Head of caudate nucleus (tissue), 42 donors: ENCODE measurements at regions not wholly inside any gene's neighbourhood (a gene's known extent, or its start where the extent isn't known, plus 50 kb on each side); places are given as distances from the start of the nearest gene placed in this dataset.
"Not testable (repeated sequence)": the region's sequence is repeated elsewhere in the genome, so short reads cannot be mapped to it uniquely, and the experiment has no call there.

Source experiments
- DNase-seq, 42 donors: peaks; one replicate each; pipeline versions ENCODE4 v3.0.0 to v3.0.0-alpha.2; 2020 to 2021; ENCODE audit warnings: mixed read lengths in 7 of 42
- intact Hi-C: fragments of 100-400 bp; cut with DNase I; formaldehyde crosslinking; loops from one replicate; pipeline ENCODE4 v1.15.0; 2022

GRCh38 chr6:103011605-103012004 is 1618.1 kb downstream of the GRIK2 start:
- intact Hi-C loops: no loop called here
- DNase-seq: no peak

DNA sequence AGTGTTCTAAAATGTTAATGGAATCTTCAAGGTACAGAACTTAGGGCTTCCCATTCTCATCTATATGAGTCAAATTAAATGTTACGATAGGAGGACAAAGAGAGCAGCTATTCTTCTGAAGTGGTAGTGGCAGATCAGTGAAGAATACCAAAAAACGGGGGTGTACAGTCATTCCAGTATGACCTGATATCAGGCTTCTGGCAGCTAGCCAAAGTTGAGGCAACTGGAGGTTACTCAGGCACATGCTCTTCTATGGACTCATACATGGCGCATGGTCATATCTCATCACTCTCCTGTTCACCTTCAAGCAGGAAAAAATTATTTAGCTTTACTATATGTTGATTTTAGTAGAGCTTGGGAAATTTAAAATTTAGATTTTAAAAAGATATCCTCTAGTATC is 1608.8 kb downstream of the GRIK2 start:
- intact Hi-C loops: no loop called here
- DNase-seq: no peak

GRCh38 chr6:103001724-103002123 is 1608.2 kb downstream of the GRIK2 start:
- intact Hi-C loops: no loop called here
- DNase-seq: no peak

DNA sequence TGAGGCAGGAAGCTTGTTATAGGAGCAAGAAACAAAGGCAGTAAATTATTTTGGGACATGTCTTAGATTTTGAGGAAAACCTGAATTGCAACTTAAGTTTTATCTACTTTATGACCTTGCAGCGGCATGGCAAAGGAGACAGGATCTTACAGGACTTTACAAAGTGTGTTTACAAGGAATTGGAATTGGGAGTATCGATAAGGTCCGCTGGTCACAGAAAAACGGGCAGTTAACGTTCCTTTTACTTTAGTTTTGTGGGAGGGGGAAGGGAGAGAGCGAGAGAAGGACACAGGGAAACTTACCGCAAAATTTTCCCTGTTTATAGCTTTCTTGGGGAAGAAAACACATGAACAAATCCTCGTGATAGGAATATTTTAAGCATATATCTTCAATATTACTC is 1607.2 kb downstream of the GRIK2 start:
- intact Hi-C loops: no loop called here
- no peak for DNase-seq

GRCh38 chr6:102995491-102995890 is 1602.0 kb downstream of the GRIK2 start:
- intact Hi-C loops: no loop called here
- DNase-seq: no peak

GRCh38 chr6:102994866-102995265 is 1601.4 kb downstream of the GRIK2 start:
- intact Hi-C loops: no loop called here
- no peak for DNase-seq

- intact Hi-C loops: no loop called here
- no peak for DNase-seq
These were observed 1592.6 kb downstream of the GRIK2 start for GRCh38 chr6:102986086-102986485.

GRCh38 chr6:102984357-102984756 is 1590.8 kb downstream of the GRIK2 start:
- intact Hi-C loops: no loop called here
- no peak for DNase-seq

DNA sequence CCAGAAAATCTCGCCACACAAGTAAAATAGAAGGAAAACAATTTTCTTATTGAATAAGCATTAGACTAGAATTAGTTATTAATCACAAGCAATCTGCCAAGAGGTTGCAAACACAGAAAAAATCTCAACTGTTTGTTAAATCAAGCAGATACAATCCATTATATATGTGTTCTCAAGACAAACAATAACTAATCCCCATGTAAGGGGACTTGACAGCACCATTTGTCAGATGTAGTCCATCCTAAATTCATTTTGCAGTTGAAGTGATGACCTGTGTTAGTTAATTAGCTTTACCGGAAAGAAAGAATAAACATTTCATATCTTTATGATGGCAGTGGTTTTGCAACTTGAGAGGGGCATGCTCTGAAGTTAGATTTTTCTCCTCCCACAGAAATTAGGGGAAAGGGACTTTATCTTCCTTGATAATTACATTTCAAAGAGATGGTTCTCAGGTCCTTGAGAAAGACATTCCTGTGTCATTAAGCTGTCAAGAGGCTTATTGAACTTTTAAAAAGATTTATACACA is 1588.0 kb downstream of the GRIK2 start:
- no peak for DNase-seq
- intact Hi-C loops: no loop called here

DNA sequence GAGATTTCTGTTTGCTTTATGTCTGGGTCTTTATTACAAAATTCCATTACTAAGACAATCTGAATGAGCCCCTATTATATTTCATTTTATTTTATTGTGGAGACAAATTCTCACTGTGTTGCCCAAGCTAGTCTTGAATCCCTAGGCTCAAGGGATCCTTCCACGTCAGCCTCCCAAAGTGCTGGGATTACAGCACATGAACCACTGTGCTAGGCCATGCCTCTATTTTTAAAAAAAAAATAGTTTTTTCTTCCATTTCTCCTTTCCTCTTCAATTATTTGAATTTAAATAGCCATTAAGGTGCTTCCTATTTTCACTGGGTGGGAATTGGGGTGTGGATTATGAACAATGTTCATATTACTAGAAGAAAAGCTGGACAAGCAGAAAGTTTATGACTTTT is 1587.4 kb downstream of the GRIK2 start:
- intact Hi-C loops: no loop called here
- DNase-seq: no peak

DNA sequence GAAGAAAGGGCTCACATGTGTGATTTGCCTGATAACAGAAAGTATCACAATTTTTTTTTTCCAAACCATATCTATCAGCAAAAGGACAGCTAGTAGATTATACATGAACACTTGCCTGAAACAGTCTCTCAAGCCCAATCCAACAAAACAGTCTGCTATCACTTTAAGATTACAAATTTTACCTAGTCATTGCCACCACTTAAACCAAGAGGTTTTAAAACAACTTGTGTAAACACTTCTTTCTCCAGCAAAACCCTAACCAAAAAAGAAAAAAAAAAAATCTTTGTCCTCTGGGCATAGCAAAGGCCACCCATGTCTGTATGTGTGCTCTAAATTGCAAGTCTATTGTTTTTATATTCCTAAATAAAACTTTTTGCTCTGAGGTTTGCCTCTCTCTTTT is 1568.4 kb downstream of the GRIK2 start:
- DNase-seq: no peak
- intact Hi-C loops: no loop called here

DNA sequence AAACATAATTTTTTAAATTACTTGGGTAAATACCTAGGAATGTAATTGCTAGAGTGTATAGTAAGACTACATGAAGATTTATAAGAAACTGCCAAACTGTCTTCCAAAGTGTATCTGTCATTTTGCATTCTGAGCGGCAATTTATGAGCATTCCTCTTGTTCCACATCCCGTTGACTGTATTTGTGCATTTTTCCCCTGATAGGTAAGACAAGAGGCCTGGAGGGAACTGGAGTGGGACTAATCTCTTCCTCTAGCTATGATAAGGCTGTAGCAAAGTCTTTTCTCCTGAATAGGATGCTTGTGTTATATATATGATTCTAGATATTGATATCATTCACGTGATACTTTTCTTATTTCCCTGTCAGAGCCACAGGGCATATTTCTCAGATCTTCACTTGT is 1557.5 kb downstream of the GRIK2 start:
- intact Hi-C loops: no loop called here
- no peak for DNase-seq

- DNase-seq: no peak
- intact Hi-C loops: no loop called here
These were observed 1551.0 kb downstream of the GRIK2 start for GRCh38 chr6:102944475-102944874.

GRCh38 chr6:102942206-102942605 is 1548.7 kb downstream of the GRIK2 start:
- intact Hi-C loops: no loop called here
- DNase-seq: no peak

DNA sequence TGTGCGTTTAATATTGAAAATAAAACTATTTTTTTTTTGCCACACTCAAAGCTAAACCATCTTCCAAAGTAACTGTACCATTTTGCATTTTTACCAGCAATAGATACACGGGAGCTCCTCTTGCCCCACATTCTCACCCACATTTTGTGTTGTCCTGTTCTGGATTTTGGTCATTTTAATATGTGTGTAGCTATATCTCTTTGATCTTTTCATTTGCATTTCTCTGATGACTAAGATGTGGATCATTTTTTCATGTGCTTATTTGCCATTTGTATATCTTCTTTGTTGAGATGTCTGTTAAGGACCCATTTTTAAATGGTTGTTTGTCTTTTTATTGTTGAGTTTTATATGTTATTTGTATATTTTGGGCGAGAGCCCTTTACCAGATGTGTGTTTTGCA is 1543.5 kb downstream of the GRIK2 start:
- intact Hi-C loops: no loop called here
- no peak for DNase-seq

GRCh38 chr6:102928109-102928508 is 1534.6 kb downstream of the GRIK2 start:
- DNase-seq: no peak
- intact Hi-C loops: no loop called here

- no peak for DNase-seq
- intact Hi-C loops: no loop called here
These were observed 1524.7 kb downstream of the GRIK2 start for GRCh38 chr6:102918161-102918560.

GRCh38 chr6:102911571-102911970 is 1518.1 kb downstream of the GRIK2 start:
- intact Hi-C loops: no loop called here
- DNase-seq: no peak

- intact Hi-C loops, DNase-seq: not testable (repeated sequence)
These were observed 1517.2 kb downstream of the GRIK2 start for GRCh38 chr6:102910701-102911139.

GRCh38 chr6:102907181-102907580 is 1513.7 kb downstream of the GRIK2 start:
- intact Hi-C loops: no loop called here
- no peak for DNase-seq

- no peak for DNase-seq
- intact Hi-C loops: no loop called here
These were observed 1509.0 kb downstream of the GRIK2 start for GRCh38 chr6:102902471-102902870.

GRCh38 chr6:102895683-102896082 is 1502.2 kb downstream of the GRIK2 start:
- intact Hi-C loops: no loop called here
- no peak for DNase-seq
